ENCODE measurements at regions not wholly inside any gene's neighbourhood (a gene's known extent, or its start where the extent isn't known, plus 50 kb on each side); places are given as distances from the start of the nearest gene placed in this dataset.

GRCh38 chr4:178448372-178449035 lies 1006.3 kb upstream of the AGA start:
- Histone ChIP-seq H3K9me3 (ENCODE audit: low read depth, low read length, poor library complexity, severe bottlenecking) (no peaks in the 10 kb centered on the region), H3K4me3 (ENCODE audit: low read depth, low read length, poor library complexity, severe bottlenecking) (no peak overlapping the region), H3K27me3 (replicated peaks; ENCODE audit: insufficient read depth, low read depth, low read length, poor library complexity) (no peaks in the 10 kb centered on the region), H3K36me3 (ENCODE audit: insufficient read depth, low read length, poor library complexity, severe bottlenecking) (no peaks in the 10 kb centered on the region), H3K27ac (ENCODE audit: low read depth, low read length, poor library complexity, severe bottlenecking) (no peak overlapping the region), H3K4me1 (ENCODE audit: insufficient read depth, low read length, poor library complexity, severe bottlenecking) (no peaks in the 10 kb centered on the region)
- CTCF ChIA-PET = no interaction called here
- POLR2A ChIA-PET (ENCODE audit: low non-redundant PET) = no interaction called here
- BruUV-seq (replicated peaks) = no TSS peak
- TF ChIP-seq CTCF (conservative IDR thresholded peaks at IDR 0.05; ENCODE audit: low read depth, low read length) (no peak), EZH2 (IDR thresholded peaks at IDR 0.05; ENCODE audit: borderline replicate concordance, low read depth, low read length, poor library complexity, severe bottlenecking) (no peak)
- no peak for DNase-seq (ENCODE audit: low spot score)
- intact Hi-C loops (cut with micrococcal nuclease; ENCODE audit: unreplicated experiment) = no loop called here

- intact Hi-C loops (cut with micrococcal nuclease; ENCODE audit: unreplicated experiment) = no loop called here
- no peaks in the 10 kb centered on the region for H3K9me3 ChIP-seq (ENCODE audit: low read depth, low read length, poor library complexity, severe bottlenecking)
- H3K4me3 ChIP-seq (ENCODE audit: low read depth, low read length, poor library complexity, severe bottlenecking) = no peak overlapping the region
- no peaks in the 10 kb centered on the region for H3K36me3 ChIP-seq (ENCODE audit: insufficient read depth, low read length, poor library complexity, severe bottlenecking)
- H3K27me3 ChIP-seq (replicated peaks; ENCODE audit: insufficient read depth, low read depth, low read length, poor library complexity) = no peaks in the 10 kb centered on the region
- H3K4me1 ChIP-seq (ENCODE audit: insufficient read depth, low read length, poor library complexity, severe bottlenecking) = no peaks in the 10 kb centered on the region
- TF ChIP-seq EZH2 (IDR thresholded peaks at IDR 0.05; ENCODE audit: borderline replicate concordance, low read depth, low read length, poor library complexity, severe bottlenecking) (no peak), CTCF (conservative IDR thresholded peaks at IDR 0.05; ENCODE audit: low read depth, low read length) (no peak)
- ChIA-PET CTCF (no interaction called here), POLR2A (ENCODE audit: low non-redundant PET) (no interaction called here)
- no TSS peak for BruUV-seq (replicated peaks)
- no peak overlapping the region for H3K27ac ChIP-seq (ENCODE audit: low read depth, low read length, poor library complexity, severe bottlenecking)
- DNase-seq (ENCODE audit: low spot score) = no peak
Observed at GRCh38 chr4:178450614-178451013, 1008.4 kb upstream of the AGA start.

GRCh38 chr4:178453057-178453456 lies 1010.8 kb upstream of the AGA start:
- intact Hi-C loops (cut with micrococcal nuclease; ENCODE audit: unreplicated experiment) = no loop called here
- Histone ChIP-seq H3K4me1 (ENCODE audit: insufficient read depth, low read length, poor library complexity, severe bottlenecking) (no peaks in the 10 kb centered on the region), H3K27ac (ENCODE audit: low read depth, low read length, poor library complexity, severe bottlenecking) (no peak overlapping the region), H3K9me3 (ENCODE audit: low read depth, low read length, poor library complexity, severe bottlenecking) (no peaks in the 10 kb centered on the region), H3K4me3 (ENCODE audit: low read depth, low read length, poor library complexity, severe bottlenecking) (no peak overlapping the region), H3K27me3 (replicated peaks; ENCODE audit: insufficient read depth, low read depth, low read length, poor library complexity) (no peaks in the 10 kb centered on the region), H3K36me3 (ENCODE audit: insufficient read depth, low read length, poor library complexity, severe bottlenecking) (no peaks in the 10 kb centered on the region)
- ChIA-PET POLR2A (ENCODE audit: low non-redundant PET) (no interaction called here), CTCF (no interaction called here)
- TF ChIP-seq CTCF (conservative IDR thresholded peaks at IDR 0.05; ENCODE audit: low read depth, low read length) (no peak), EZH2 (IDR thresholded peaks at IDR 0.05; ENCODE audit: borderline replicate concordance, low read depth, low read length, poor library complexity, severe bottlenecking) (no peak)
- BruUV-seq (replicated peaks) = no TSS peak
- DNase-seq (ENCODE audit: low spot score) = no peak
